ENCODE measurements at regions not wholly inside any gene's neighbourhood (a gene's known extent, or its start where the extent isn't known, plus 50 kb on each side); places are given as distances from the start of the nearest gene placed in this dataset.

DNA sequence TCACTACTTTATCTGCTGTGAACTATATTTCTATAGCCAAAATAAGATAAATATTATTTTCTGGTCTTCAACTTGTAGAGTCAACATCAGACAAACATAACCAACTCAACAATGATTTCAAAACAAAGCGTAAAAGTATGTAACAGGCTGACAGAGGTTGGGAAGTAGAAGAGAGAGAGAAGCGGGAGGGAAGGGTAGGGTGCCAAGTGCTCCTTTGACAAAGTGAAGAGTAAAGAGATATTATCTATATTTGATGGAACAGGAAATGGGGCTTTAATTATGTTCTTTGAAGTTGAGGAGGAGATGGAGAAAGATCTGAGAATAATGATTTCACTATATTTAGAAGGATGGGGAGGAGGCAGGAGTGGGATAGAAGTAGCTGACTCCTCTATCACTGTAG is 70.1 kb downstream of the DNTTIP2 start:
- DNase-seq: no peak
- Histone ChIP-seq H3K4me1 (ENCODE audit: control extremely low read depth in 1 of 4, control insufficient read depth in 4 of 4, insufficient read depth in 4 of 4, low read length in 3 of 4) (no peaks in the 10 kb centered on the region), H3K9me3 (ENCODE audit: control extremely low read depth in 1 of 5, control insufficient read depth in 4 of 5, insufficient read depth in 2 of 5, low read depth in 1 of 5, low read length in 4 of 5) (peaks cover 0 to 13% (median 0%) of the 10 kb centered on the region in 5 experiments), H3K4me3 (ENCODE audit: control insufficient read depth in 1 of 7, extremely low read depth in 1 of 7, insufficient read depth in 4 of 7, low read depth in 2 of 7, low read length in 6 of 7) (no peak overlapping the region), H3K27ac (ENCODE audit: insufficient read depth in 1 of 2, low read depth in 1 of 2, low read length in 2 of 2, poor library complexity in 1 of 2, severe bottlenecking in 2 of 2) (no peak overlapping the region), H3K27me3 (replicated peaks in 2 of 5; ENCODE audit: control insufficient read depth in 4 of 5, insufficient read depth in 5 of 5, low read length in 4 of 5) (no peaks in the 10 kb centered on the region), H3K36me3 (ENCODE audit: control insufficient read depth in 4 of 4, insufficient read depth in 4 of 4, low read length in 3 of 4) (no peaks in the 10 kb centered on the region)
- CTCF ChIA-PET: interaction anchor here (12.2 kb wide), 1 partner anchor 177 kb away, joined by 256 read pairs; no protein-coding TSS in a partner anchor
- POLR2A ChIA-PET: no interaction called here
- WGBS (ENCODE audit: insufficient coverage): 100% methylated on average over 1 of the region's 2 CpGs

DNA sequence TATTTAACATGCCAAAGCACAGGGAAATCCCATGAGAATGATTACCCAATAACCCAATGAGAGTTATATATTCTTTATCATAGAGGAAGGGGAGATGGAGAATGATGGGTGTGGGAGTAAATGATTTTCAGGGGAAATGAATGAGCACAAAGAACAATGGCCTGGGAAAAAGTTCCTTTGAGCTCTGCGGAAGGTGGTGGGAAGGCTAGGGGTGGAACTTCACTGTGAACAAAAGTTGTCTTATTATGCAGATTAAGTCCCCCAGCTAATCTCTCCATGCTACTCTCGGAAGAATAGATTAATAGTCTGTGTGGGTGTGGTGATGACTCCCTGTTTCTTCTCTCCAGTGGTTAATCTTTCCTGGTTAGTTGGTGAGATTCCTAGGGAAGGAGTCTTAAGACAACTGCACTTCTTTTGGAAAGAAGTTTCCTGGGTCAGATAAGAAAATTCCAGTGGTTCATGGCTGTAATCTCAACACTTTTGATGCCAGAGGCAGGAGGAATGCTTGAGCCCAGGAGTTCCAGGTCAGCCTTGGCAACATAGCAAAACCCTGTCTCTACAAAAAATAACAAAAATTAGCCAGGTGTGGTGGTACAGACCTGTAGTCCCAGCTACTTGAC is 71.6 kb downstream of the DNTTIP2 start:
- H3K27ac ChIP-seq (ENCODE audit: insufficient read depth in 1 of 2, low read depth in 1 of 2, low read length in 2 of 2, poor library complexity in 1 of 2, severe bottlenecking in 2 of 2): no peak overlapping the region
- POLR2A ChIA-PET: no interaction called here
- no CpG with 5 or more reads among the region's 2 CpGs for WGBS (ENCODE audit: insufficient coverage)
- H3K27me3 ChIP-seq (replicated peaks in 2 of 5; ENCODE audit: control insufficient read depth in 4 of 5, insufficient read depth in 5 of 5, low read length in 4 of 5): no peaks in the 10 kb centered on the region
- peaks cover 0 to 13% (median 0%) of the 10 kb centered on the region in 5 experiments for H3K9me3 ChIP-seq (ENCODE audit: control extremely low read depth in 1 of 5, control insufficient read depth in 4 of 5, insufficient read depth in 2 of 5, low read depth in 1 of 5, low read length in 4 of 5)
- DNase-seq: no peak
- no peaks in the 10 kb centered on the region for H3K36me3 ChIP-seq (ENCODE audit: control insufficient read depth in 4 of 4, insufficient read depth in 4 of 4, low read length in 3 of 4)
- H3K4me3 ChIP-seq (ENCODE audit: control insufficient read depth in 1 of 7, extremely low read depth in 1 of 7, insufficient read depth in 4 of 7, low read depth in 2 of 7, low read length in 6 of 7): no peak overlapping the region
- H3K4me1 ChIP-seq (ENCODE audit: control extremely low read depth in 1 of 4, control insufficient read depth in 4 of 4, insufficient read depth in 4 of 4, low read length in 3 of 4): no peaks in the 10 kb centered on the region
- CTCF ChIA-PET: interaction anchor here (12.2 kb wide), 1 partner anchor 176 kb away, joined by 256 read pairs; no protein-coding TSS in a partner anchor

- ChIA-PET CTCF (interaction anchor here (0.6 to 1.1 kb wide), 3 partner anchors 10 to 105 kb away, joined by 3 to 5 read pairs (median 3); no protein-coding TSS in a partner anchor), POLR2A (no interaction called here)
- 91% methylated on average over 1 of the region's 1 CpG for WGBS (ENCODE audit: insufficient coverage)
- H3K4me1 ChIP-seq (ENCODE audit: control extremely low read depth in 1 of 4, control insufficient read depth in 4 of 4, insufficient read depth in 4 of 4, low read length in 3 of 4): no peaks in the 10 kb centered on the region
- H3K27me3 ChIP-seq (replicated peaks in 2 of 5; ENCODE audit: control insufficient read depth in 4 of 5, insufficient read depth in 5 of 5, low read length in 4 of 5): no peaks in the 10 kb centered on the region
- H3K4me3 ChIP-seq (ENCODE audit: control insufficient read depth in 1 of 7, extremely low read depth in 1 of 7, insufficient read depth in 4 of 7, low read depth in 2 of 7, low read length in 6 of 7): no peak overlapping the region
- H3K27ac ChIP-seq (ENCODE audit: insufficient read depth in 1 of 2, low read depth in 1 of 2, low read length in 2 of 2, poor library complexity in 1 of 2, severe bottlenecking in 2 of 2): no peak overlapping the region
- DNase-seq: no peak
- no peaks in the 10 kb centered on the region for H3K36me3 ChIP-seq (ENCODE audit: control insufficient read depth in 4 of 4, insufficient read depth in 4 of 4, low read length in 3 of 4)
- peaks cover 0 to 13% (median 0%) of the 10 kb centered on the region in 5 experiments for H3K9me3 ChIP-seq (ENCODE audit: control extremely low read depth in 1 of 5, control insufficient read depth in 4 of 5, insufficient read depth in 2 of 5, low read depth in 1 of 5, low read length in 4 of 5)
These were observed 73.9 kb downstream of the DNTTIP2 start for GRCh38 chr1:93805027-93805610.

GRCh38 chr1:93804412-93804811 is 74.6 kb downstream of the DNTTIP2 start:
- Histone ChIP-seq H3K27me3 (replicated peaks in 2 of 5; ENCODE audit: control insufficient read depth in 4 of 5, insufficient read depth in 5 of 5, low read length in 4 of 5) (no peaks in the 10 kb centered on the region), H3K27ac (ENCODE audit: insufficient read depth in 1 of 2, low read depth in 1 of 2, low read length in 2 of 2, poor library complexity in 1 of 2, severe bottlenecking in 2 of 2) (no peak overlapping the region), H3K4me1 (ENCODE audit: control extremely low read depth in 1 of 4, control insufficient read depth in 4 of 4, insufficient read depth in 4 of 4, low read length in 3 of 4) (no peaks in the 10 kb centered on the region), H3K9me3 (ENCODE audit: control extremely low read depth in 1 of 5, control insufficient read depth in 4 of 5, insufficient read depth in 2 of 5, low read depth in 1 of 5, low read length in 4 of 5) (peaks cover 0 to 13% (median 0%) of the 10 kb centered on the region in 5 experiments), H3K4me3 (ENCODE audit: control insufficient read depth in 1 of 7, extremely low read depth in 1 of 7, insufficient read depth in 4 of 7, low read depth in 2 of 7, low read length in 6 of 7) (no peak overlapping the region), H3K36me3 (ENCODE audit: control insufficient read depth in 4 of 4, insufficient read depth in 4 of 4, low read length in 3 of 4) (no peaks in the 10 kb centered on the region)
- POLR2A ChIA-PET: no interaction called here
- WGBS (ENCODE audit: insufficient coverage): 100% methylated on average over 3 of the region's 3 CpGs
- DNase-seq: no peak
- CTCF ChIA-PET: interaction anchor here (1.1 kb wide), 1 partner anchor 10 kb away, joined by 3 read pairs; no protein-coding TSS in a partner anchor

- POLR2A ChIA-PET: no interaction called here
- Histone ChIP-seq H3K36me3 (ENCODE audit: control insufficient read depth in 4 of 4, insufficient read depth in 4 of 4, low read length in 3 of 4) (no peaks in the 10 kb centered on the region), H3K9me3 (ENCODE audit: control extremely low read depth in 1 of 5, control insufficient read depth in 4 of 5, insufficient read depth in 2 of 5, low read depth in 1 of 5, low read length in 4 of 5) (peaks cover 0 to 2% (median 0%) of the 10 kb centered on the region in 5 experiments), H3K4me1 (ENCODE audit: control extremely low read depth in 1 of 4, control insufficient read depth in 4 of 4, insufficient read depth in 4 of 4, low read length in 3 of 4) (no peaks in the 10 kb centered on the region), H3K27ac (ENCODE audit: insufficient read depth in 1 of 2, low read depth in 1 of 2, low read length in 2 of 2, poor library complexity in 1 of 2, severe bottlenecking in 2 of 2) (no peak overlapping the region), H3K27me3 (replicated peaks in 2 of 5; ENCODE audit: control insufficient read depth in 4 of 5, insufficient read depth in 5 of 5, low read length in 4 of 5) (no peaks in the 10 kb centered on the region), H3K4me3 (ENCODE audit: control insufficient read depth in 1 of 7, extremely low read depth in 1 of 7, insufficient read depth in 4 of 7, low read depth in 2 of 7, low read length in 6 of 7) (no peak overlapping the region)
- no peak for DNase-seq
- CTCF ChIA-PET: no interaction called here
- WGBS (ENCODE audit: insufficient coverage): 94% methylated on average over 3 of the region's 5 CpGs
These were observed 77.5 kb downstream of the DNTTIP2 start for GRCh38 chr1:93801471-93801870.

DNA sequence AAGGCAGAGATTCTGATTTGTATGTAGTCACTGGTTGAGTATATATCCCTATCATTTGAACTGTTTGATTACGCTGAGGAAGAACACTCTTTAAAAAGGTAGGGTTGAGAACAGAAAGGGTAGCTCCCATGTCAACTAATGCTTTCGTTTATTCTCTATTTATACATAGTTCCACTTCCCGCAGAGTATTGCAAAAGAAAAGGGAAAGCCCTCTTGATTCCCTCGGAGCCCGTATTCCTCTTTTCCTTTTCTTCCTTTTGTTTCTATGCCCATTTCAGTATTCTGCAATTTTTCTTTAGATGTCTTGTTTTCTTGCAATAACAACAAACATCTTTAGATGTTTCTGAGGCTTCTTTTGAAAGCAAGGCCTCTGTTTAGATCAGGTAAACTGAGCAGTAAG is 78.2 kb downstream of the DNTTIP2 start:
- CTCF ChIA-PET: no interaction called here
- 100% methylated on average over 3 of the region's 5 CpGs for WGBS (ENCODE audit: insufficient coverage)
- peaks cover 0 to 2% (median 0%) of the 10 kb centered on the region in 5 experiments for H3K9me3 ChIP-seq (ENCODE audit: control extremely low read depth in 1 of 5, control insufficient read depth in 4 of 5, insufficient read depth in 2 of 5, low read depth in 1 of 5, low read length in 4 of 5)
- POLR2A ChIA-PET: no interaction called here
- no peak overlapping the region for H3K4me3 ChIP-seq (ENCODE audit: control insufficient read depth in 1 of 7, extremely low read depth in 1 of 7, insufficient read depth in 4 of 7, low read depth in 2 of 7, low read length in 6 of 7)
- H3K4me1 ChIP-seq (ENCODE audit: control extremely low read depth in 1 of 4, control insufficient read depth in 4 of 4, insufficient read depth in 4 of 4, low read length in 3 of 4): no peaks in the 10 kb centered on the region
- H3K27ac ChIP-seq (ENCODE audit: insufficient read depth in 1 of 2, low read depth in 1 of 2, low read length in 2 of 2, poor library complexity in 1 of 2, severe bottlenecking in 2 of 2): no peak overlapping the region
- DNase-seq: no peak
- H3K36me3 ChIP-seq (ENCODE audit: control insufficient read depth in 4 of 4, insufficient read depth in 4 of 4, low read length in 3 of 4): no peaks in the 10 kb centered on the region
- H3K27me3 ChIP-seq (replicated peaks in 2 of 5; ENCODE audit: control insufficient read depth in 4 of 5, insufficient read depth in 5 of 5, low read length in 4 of 5): no peaks in the 10 kb centered on the region

- no peak overlapping the region for H3K4me3 ChIP-seq (ENCODE audit: control insufficient read depth in 1 of 7, extremely low read depth in 1 of 7, insufficient read depth in 4 of 7, low read depth in 2 of 7, low read length in 6 of 7)
- no peaks in the 10 kb centered on the region for H3K27me3 ChIP-seq (replicated peaks in 2 of 5; ENCODE audit: control insufficient read depth in 4 of 5, insufficient read depth in 5 of 5, low read length in 4 of 5)
- no peaks in the 10 kb centered on the region for H3K4me1 ChIP-seq (ENCODE audit: control extremely low read depth in 1 of 4, control insufficient read depth in 4 of 4, insufficient read depth in 4 of 4, low read length in 3 of 4)
- ChIA-PET CTCF (interaction anchor here (1.5 kb wide), 1 partner anchor 15 kb away, joined by 5 read pairs; no protein-coding TSS in a partner anchor), POLR2A (no interaction called here)
- H3K9me3 ChIP-seq (ENCODE audit: control extremely low read depth in 1 of 5, control insufficient read depth in 4 of 5, insufficient read depth in 2 of 5, low read depth in 1 of 5, low read length in 4 of 5): peaks cover 0 to 2% (median 0%) of the 10 kb centered on the region in 5 experiments
- WGBS (ENCODE audit: insufficient coverage): no CpG with 5 or more reads among the region's 1 CpG
- no peak overlapping the region for H3K27ac ChIP-seq (ENCODE audit: insufficient read depth in 1 of 2, low read depth in 1 of 2, low read length in 2 of 2, poor library complexity in 1 of 2, severe bottlenecking in 2 of 2)
- no peak for DNase-seq
- H3K36me3 ChIP-seq (ENCODE audit: control insufficient read depth in 4 of 4, insufficient read depth in 4 of 4, low read length in 3 of 4): no peaks in the 10 kb centered on the region
These were observed 80.7 kb downstream of the DNTTIP2 start for GRCh38 chr1:93798291-93798690.

All from common myeloid progenitor, CD34-positive (primary cell).